ENCODE measurements at regions not wholly inside any gene's neighbourhood (a gene's known extent, or its start where the extent isn't known, plus 50 kb on each side); places are given as distances from the start of the nearest gene placed in this dataset.

DNA sequence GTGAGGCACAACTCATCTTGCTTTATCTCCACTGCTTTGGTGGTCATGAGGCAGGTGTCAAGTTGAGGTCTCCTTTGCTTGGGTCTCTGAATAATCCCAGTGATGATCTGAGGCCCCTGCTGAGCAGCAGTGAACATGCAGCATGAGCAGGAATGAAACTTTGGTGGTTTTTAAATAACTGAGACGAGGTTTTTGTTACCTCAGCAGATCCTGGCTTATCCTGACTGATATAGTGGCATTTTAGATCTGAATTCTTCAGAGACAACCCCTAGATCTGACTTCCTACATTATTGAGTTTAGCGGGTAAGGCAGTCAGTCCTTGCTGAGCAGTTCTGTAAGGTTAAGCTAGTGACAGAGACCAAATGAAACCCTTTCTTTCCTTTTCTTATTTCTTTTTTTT, 230.4 kb downstream of the ARRDC4 start:
- Histone ChIP-seq H3K36me3 (no peaks in the 10 kb centered on the region), H3K9me3 (peaks cover 0 to 8% (median 0%) of the 10 kb centered on the region in 8 donors), H3K27ac (no peak overlapping the region), H3K4me1 (no peaks in the 10 kb centered on the region), H3K4me3 (no peak overlapping the region), H3K27me3 (replicated peaks in 1 of 7) (no peaks in the 10 kb centered on the region)
- 70 to 88% (median 76%) methylated on average over 2 of the region's 2 CpGs for WGBS, 5 donors
- TF ChIP-seq, protein P1, sequence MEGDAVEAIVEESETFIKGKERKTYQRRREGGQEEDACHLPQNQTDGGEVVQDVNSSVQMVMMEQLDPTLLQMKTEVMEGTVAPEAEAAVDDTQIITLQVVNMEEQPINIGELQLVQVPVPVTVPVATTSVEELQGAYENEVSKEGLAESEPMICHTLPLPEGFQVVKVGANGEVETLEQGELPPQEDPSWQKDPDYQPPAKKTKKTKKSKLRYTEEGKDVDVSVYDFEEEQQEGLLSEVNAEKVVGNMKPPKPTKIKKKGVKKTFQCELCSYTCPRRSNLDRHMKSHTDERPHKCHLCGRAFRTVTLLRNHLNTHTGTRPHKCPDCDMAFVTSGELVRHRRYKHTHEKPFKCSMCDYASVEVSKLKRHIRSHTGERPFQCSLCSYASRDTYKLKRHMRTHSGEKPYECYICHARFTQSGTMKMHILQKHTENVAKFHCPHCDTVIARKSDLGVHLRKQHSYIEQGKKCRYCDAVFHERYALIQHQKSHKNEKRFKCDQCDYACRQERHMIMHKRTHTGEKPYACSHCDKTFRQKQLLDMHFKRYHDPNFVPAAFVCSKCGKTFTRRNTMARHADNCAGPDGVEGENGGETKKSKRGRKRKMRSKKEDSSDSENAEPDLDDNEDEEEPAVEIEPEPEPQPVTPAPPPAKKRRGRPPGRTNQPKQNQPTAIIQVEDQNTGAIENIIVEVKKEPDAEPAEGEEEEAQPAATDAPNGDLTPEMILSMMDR (IDR thresholded peaks at IDR 0.05 in 8 of 11, conservative IDR thresholded peaks at IDR 0.05 in 3 of 11) = no peak
- TF ChIP-seq POLR2AphosphoS5 (IDR thresholded peaks at IDR 0.05) (no peak), POLR2A (IDR thresholded peaks at IDR 0.05) (no peak)
- intact Hi-C loops (cut with DNase I; ENCODE audit: low total_unique reads) = no loop called here
- no peak for DNase-seq

DNA sequence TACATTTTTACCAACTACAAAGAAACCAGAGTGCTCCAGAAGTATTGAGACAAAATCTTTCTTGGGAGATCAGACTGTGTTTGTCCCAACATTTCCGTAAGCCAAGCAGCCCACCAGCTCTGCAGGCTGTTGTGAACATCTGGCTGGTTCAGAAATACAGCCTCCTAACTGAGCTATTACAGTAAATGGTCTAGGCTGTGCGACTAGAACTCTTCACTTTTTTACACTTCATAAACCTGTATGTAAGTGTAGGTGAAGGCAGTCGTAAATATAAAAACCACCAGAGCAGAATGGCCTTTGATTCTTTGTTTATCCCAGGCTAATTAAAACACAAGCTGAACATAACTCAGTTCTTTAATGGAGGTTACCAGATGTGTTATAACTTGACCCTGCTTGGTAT, 235.3 kb downstream of the ARRDC4 start:
- Histone ChIP-seq H3K4me1 (no peaks in the 10 kb centered on the region), H3K27ac (no peak overlapping the region), H3K27me3 (replicated peaks in 1 of 7) (peaks cover 0 to 6% (median 0%) of the 10 kb centered on the region in 7 donors), H3K36me3 (no peaks in the 10 kb centered on the region), H3K4me3 (no peak overlapping the region), H3K9me3 (peaks cover 0 to 6% (median 0%) of the 10 kb centered on the region in 8 donors)
- 71 to 88% (median 80%) methylated on average over 3 of the region's 3 CpGs for WGBS, 5 donors
- TF ChIP-seq POLR2A (IDR thresholded peaks at IDR 0.05) = no peak
- no peak for TF ChIP-seq POLR2AphosphoS5 (IDR thresholded peaks at IDR 0.05)
- TF ChIP-seq, protein P1 (IDR thresholded peaks at IDR 0.05 in 8 of 11, conservative IDR thresholded peaks at IDR 0.05 in 3 of 11) = no peak
- no peak for DNase-seq
- intact Hi-C loops (cut with DNase I; ENCODE audit: low total_unique reads) = no loop called here

DNA sequence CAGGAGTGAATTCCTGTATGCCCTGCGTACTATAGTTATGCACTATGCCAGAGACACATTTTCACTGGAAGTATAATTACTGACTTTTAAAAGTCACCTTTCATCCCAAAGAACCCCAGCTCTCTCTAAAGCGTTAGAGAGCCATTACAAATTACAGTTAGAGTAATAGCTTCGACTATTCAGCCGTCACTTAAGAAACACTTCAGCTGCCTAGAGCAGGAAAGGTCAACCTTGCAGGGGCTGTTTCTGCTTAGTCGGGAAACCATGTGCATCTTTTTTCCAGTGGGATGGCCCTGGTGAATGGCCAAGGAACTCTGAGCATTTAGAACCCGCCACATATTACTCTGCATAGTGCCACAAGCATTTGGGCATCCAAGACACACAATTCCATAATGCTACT, 235.9 kb downstream of the ARRDC4 start:
- H3K4me3 ChIP-seq = no peak overlapping the region
- WGBS, 5 donors = 53 to 80% (median 65%) methylated on average over 6 of the region's 6 CpGs
- TF ChIP-seq POLR2AphosphoS5 (IDR thresholded peaks at IDR 0.05) (no peak), POLR2A (IDR thresholded peaks at IDR 0.05) (no peak)
- TF ChIP-seq, protein P1 (IDR thresholded peaks at IDR 0.05 in 8 of 11, conservative IDR thresholded peaks at IDR 0.05 in 3 of 11) = no peak
- peaks cover 0 to 6% (median 0%) of the 10 kb centered on the region in 7 donors for H3K27me3 ChIP-seq (replicated peaks in 1 of 7)
- no peak overlapping the region for H3K27ac ChIP-seq
- H3K9me3 ChIP-seq = no peaks in the 10 kb centered on the region
- no peaks in the 10 kb centered on the region for H3K36me3 ChIP-seq
- DNase-seq = no peak
- intact Hi-C loops (cut with DNase I; ENCODE audit: low total_unique reads) = no loop called here
- no peaks in the 10 kb centered on the region for H3K4me1 ChIP-seq

- Histone ChIP-seq H3K4me1 (no peaks in the 10 kb centered on the region), H3K27ac (no peak overlapping the region), H3K4me3 (no peak overlapping the region), H3K27me3 (replicated peaks in 1 of 7) (peaks cover 0 to 6% (median 0%) of the 10 kb centered on the region in 7 donors), H3K9me3 (no peaks in the 10 kb centered on the region), H3K36me3 (no peaks in the 10 kb centered on the region)
- intact Hi-C loops (cut with DNase I; ENCODE audit: low total_unique reads) = no loop called here
- no peak for DNase-seq
- 68 to 86% (median 74%) methylated on average over 5 of the region's 5 CpGs for WGBS, 5 donors
- TF ChIP-seq, protein P1 (IDR thresholded peaks at IDR 0.05 in 8 of 11, conservative IDR thresholded peaks at IDR 0.05 in 3 of 11) = no peak
- no peak for TF ChIP-seq POLR2A (IDR thresholded peaks at IDR 0.05)
- TF ChIP-seq POLR2AphosphoS5 (IDR thresholded peaks at IDR 0.05) = no peak
Observed at GRCh38 chr15:98202256-98202655, 241.8 kb downstream of the ARRDC4 start.

Data from spleen (tissue), 11 donors.